ENCODE measurements at regions not wholly inside any gene's neighbourhood (a gene's known extent, or its start where the extent isn't known, plus 50 kb on each side); places are given as distances from the start of the nearest gene placed in this dataset.
"Not testable (repeated sequence)": the region's sequence is repeated elsewhere in the genome, so short reads cannot be mapped to it uniquely, and the experiment has no call there.

GRCh38 chr12:90238663-90239271, 530.1 kb upstream of the ATP2B1 start:
- no peaks in the 10 kb centered on the region for H3K9me3 ChIP-seq (ENCODE audit: low read depth, low read length)
- H3K4me1 ChIP-seq (ENCODE audit: insufficient read depth, low read length): no peaks in the 10 kb centered on the region
- no peaks in the 10 kb centered on the region for H3K27me3 ChIP-seq (ENCODE audit: insufficient read depth, low read length)
- no peak overlapping the region for H3K4me3 ChIP-seq (ENCODE audit: low read length)

GRCh38 chr12:90237841-90238240, 529.2 kb upstream of the ATP2B1 start:
- Histone ChIP-seq H3K4me1 (ENCODE audit: insufficient read depth, low read length) (no peaks in the 10 kb centered on the region), H3K9me3 (ENCODE audit: low read depth, low read length) (no peaks in the 10 kb centered on the region), H3K4me3 (ENCODE audit: low read length) (no peak overlapping the region), H3K27me3 (ENCODE audit: insufficient read depth, low read length) (no peaks in the 10 kb centered on the region)

- no peaks in the 10 kb centered on the region for H3K4me1 ChIP-seq (ENCODE audit: insufficient read depth, low read length)
- no peaks in the 10 kb centered on the region for H3K9me3 ChIP-seq (ENCODE audit: low read depth, low read length)
- no peaks in the 10 kb centered on the region for H3K27me3 ChIP-seq (ENCODE audit: insufficient read depth, low read length)
- no peak overlapping the region for H3K4me3 ChIP-seq (ENCODE audit: low read length)
These were observed 527.0 kb upstream of the ATP2B1 start for GRCh38 chr12:90235642-90236041.

GRCh38 chr12:90234472-90234871, 525.8 kb upstream of the ATP2B1 start:
- H3K9me3 ChIP-seq (ENCODE audit: low read depth, low read length): no peaks in the 10 kb centered on the region
- H3K27me3 ChIP-seq (ENCODE audit: insufficient read depth, low read length): no peaks in the 10 kb centered on the region
- no peak overlapping the region for H3K4me3 ChIP-seq (ENCODE audit: low read length)
- no peaks in the 10 kb centered on the region for H3K4me1 ChIP-seq (ENCODE audit: insufficient read depth, low read length)

GRCh38 chr12:90233168-90234100, 524.8 kb upstream of the ATP2B1 start:
- Histone ChIP-seq H3K4me3 (ENCODE audit: low read length) (no peak overlapping the region), H3K27me3 (ENCODE audit: insufficient read depth, low read length) (no peaks in the 10 kb centered on the region), H3K9me3 (ENCODE audit: low read depth, low read length) (no peaks in the 10 kb centered on the region), H3K4me1 (ENCODE audit: insufficient read depth, low read length) (no peaks in the 10 kb centered on the region)

GRCh38 chr12:90229407-90230170, 521.0 kb upstream of the ATP2B1 start:
- no peak overlapping the region for H3K4me3 ChIP-seq (ENCODE audit: low read length)
- no peaks in the 10 kb centered on the region for H3K9me3 ChIP-seq (ENCODE audit: low read depth, low read length)
- H3K4me1 ChIP-seq (ENCODE audit: insufficient read depth, low read length): no peaks in the 10 kb centered on the region
- no peaks in the 10 kb centered on the region for H3K27me3 ChIP-seq (ENCODE audit: insufficient read depth, low read length)

- Histone ChIP-seq H3K27me3 (ENCODE audit: insufficient read depth, low read length) (no peaks in the 10 kb centered on the region), H3K9me3 (ENCODE audit: low read depth, low read length) (no peaks in the 10 kb centered on the region), H3K4me3 (ENCODE audit: low read length) (no peak overlapping the region), H3K4me1 (ENCODE audit: insufficient read depth, low read length) (no peaks in the 10 kb centered on the region)
These were observed 517.6 kb upstream of the ATP2B1 start for GRCh38 chr12:90226211-90226610.

GRCh38 chr12:90216815-90217214, 508.2 kb upstream of the ATP2B1 start:
- H3K4me3 ChIP-seq (ENCODE audit: low read length): no peak overlapping the region
- no peaks in the 10 kb centered on the region for H3K27me3 ChIP-seq (ENCODE audit: insufficient read depth, low read length)
- H3K9me3 ChIP-seq (ENCODE audit: low read depth, low read length): no peaks in the 10 kb centered on the region
- H3K4me1 ChIP-seq (ENCODE audit: insufficient read depth, low read length): peaks cover 3% of the 10 kb centered on the region

GRCh38 chr12:90216020-90216552, 507.4 kb upstream of the ATP2B1 start:
- Histone ChIP-seq H3K9me3 (ENCODE audit: low read depth, low read length) (no peaks in the 10 kb centered on the region), H3K4me3 (ENCODE audit: low read length) (no peak overlapping the region), H3K4me1 (ENCODE audit: insufficient read depth, low read length) (peaks cover 3% of the 10 kb centered on the region), H3K27me3 (ENCODE audit: insufficient read depth, low read length) (no peaks in the 10 kb centered on the region)

GRCh38 chr12:90211017-90211416, 502.4 kb upstream of the ATP2B1 start:
- no peak overlapping the region for H3K4me3 ChIP-seq (ENCODE audit: low read length)
- H3K27me3 ChIP-seq (ENCODE audit: insufficient read depth, low read length): no peaks in the 10 kb centered on the region
- no peaks in the 10 kb centered on the region for H3K9me3 ChIP-seq (ENCODE audit: low read depth, low read length)
- H3K4me1 ChIP-seq (ENCODE audit: insufficient read depth, low read length): no peaks in the 10 kb centered on the region

- Histone ChIP-seq H3K4me3 (ENCODE audit: low read length) (no peak overlapping the region), H3K9me3 (ENCODE audit: low read depth, low read length) (no peaks in the 10 kb centered on the region), H3K27me3 (ENCODE audit: insufficient read depth, low read length) (no peaks in the 10 kb centered on the region), H3K4me1 (ENCODE audit: insufficient read depth, low read length) (no peaks in the 10 kb centered on the region)
These were observed 500.4 kb upstream of the ATP2B1 start for GRCh38 chr12:90209029-90209428.

GRCh38 chr12:90208379-90208778, 499.7 kb upstream of the ATP2B1 start:
- H3K27me3 ChIP-seq (ENCODE audit: insufficient read depth, low read length); H3K9me3 ChIP-seq (ENCODE audit: low read depth, low read length); H3K4me3 ChIP-seq (ENCODE audit: low read length); H3K4me1 ChIP-seq (ENCODE audit: insufficient read depth, low read length): not testable (repeated sequence)

GRCh38 chr12:90207799-90208198, 499.2 kb upstream of the ATP2B1 start:
- no peak overlapping the region for H3K4me3 ChIP-seq (ENCODE audit: low read length)
- no peaks in the 10 kb centered on the region for H3K4me1 ChIP-seq (ENCODE audit: insufficient read depth, low read length)
- no peaks in the 10 kb centered on the region for H3K9me3 ChIP-seq (ENCODE audit: low read depth, low read length)
- no peaks in the 10 kb centered on the region for H3K27me3 ChIP-seq (ENCODE audit: insufficient read depth, low read length)

- Histone ChIP-seq H3K9me3 (ENCODE audit: low read depth, low read length) (no peaks in the 10 kb centered on the region), H3K4me3 (ENCODE audit: low read length) (no peak overlapping the region), H3K4me1 (ENCODE audit: insufficient read depth, low read length) (no peaks in the 10 kb centered on the region), H3K27me3 (ENCODE audit: insufficient read depth, low read length) (no peaks in the 10 kb centered on the region)
These were observed 496.5 kb upstream of the ATP2B1 start for GRCh38 chr12:90205165-90205564.

- Histone ChIP-seq H3K4me1 (ENCODE audit: insufficient read depth, low read length) (no peaks in the 10 kb centered on the region), H3K4me3 (ENCODE audit: low read length) (no peak overlapping the region), H3K9me3 (ENCODE audit: low read depth, low read length) (no peaks in the 10 kb centered on the region), H3K27me3 (ENCODE audit: insufficient read depth, low read length) (no peaks in the 10 kb centered on the region)
These were observed 494.9 kb upstream of the ATP2B1 start for GRCh38 chr12:90203556-90203955.

Measured in mononuclear cell (primary cell).